Stimulated activated CD8-positive, alpha-beta memory T cell treated with anti-CD3 and anti-CD28 coated beads, Interleukin-15, amount 100 ng/mL, for 48 hours (primary cell): ENCODE measurements at regions not wholly inside any gene's neighbourhood (a gene's known extent, or its start where the extent isn't known, plus 50 kb on each side); places are given as distances from the start of the nearest gene placed in this dataset.

Experiments used
- DNase-seq, 2 donors: peaks; one replicate each; pipeline ENCODE4 v3.0.0-alpha.2; 2020; ENCODE audit warnings: low read depth in 2 of 2

GRCh38 chr14:98445718-98446117, 826.3 kb downstream of the BCL11B start:
- DNase-seq = no peak

- no peak for DNase-seq
These were observed 825.5 kb downstream of the BCL11B start for GRCh38 chr14:98446508-98446907.

GRCh38 chr14:98456231-98456630, 815.8 kb downstream of the BCL11B start:
- DNase-seq = no peak

- DNase-seq = no peak
These were observed 813.3 kb downstream of the BCL11B start for GRCh38 chr14:98458702-98459101.

GRCh38 chr14:98462908-98463307, 809.1 kb downstream of the BCL11B start:
- no peak for DNase-seq

- no peak for DNase-seq
These were observed 805.2 kb downstream of the BCL11B start for GRCh38 chr14:98466807-98467206.

- no peak for DNase-seq
These were observed 801.3 kb downstream of the BCL11B start for GRCh38 chr14:98470663-98471062.

GRCh38 chr14:98474900-98475299, 797.1 kb downstream of the BCL11B start:
- DNase-seq = no peak

GRCh38 chr14:98477935-98478334, 794.1 kb downstream of the BCL11B start:
- DNase-seq = no peak

GRCh38 chr14:98489115-98489514, 782.9 kb downstream of the BCL11B start:
- no peak for DNase-seq

- DNase-seq = no peak
These were observed 777.4 kb downstream of the BCL11B start for GRCh38 chr14:98494582-98494981.

- no peak for DNase-seq
These were observed 773.7 kb downstream of the BCL11B start for GRCh38 chr14:98498019-98498885.

- no peak for DNase-seq
These were observed 770.7 kb downstream of the BCL11B start for GRCh38 chr14:98501335-98501734.

GRCh38 chr14:98501836-98502235, 770.2 kb downstream of the BCL11B start:
- DNase-seq = no peak

- DNase-seq = no peak
These were observed 768.7 kb downstream of the BCL11B start for GRCh38 chr14:98503086-98503815.

- no peak for DNase-seq
These were observed 764.7 kb downstream of the BCL11B start for GRCh38 chr14:98507264-98507663.

- DNase-seq = no peak
These were observed 761.6 kb downstream of the BCL11B start for GRCh38 chr14:98510392-98510791.

- no peak for DNase-seq
These were observed 759.3 kb downstream of the BCL11B start for GRCh38 chr14:98512501-98513251.

GRCh38 chr14:98513558-98513957, 758.4 kb downstream of the BCL11B start:
- DNase-seq = no peak

GRCh38 chr14:98514016-98514415, 758.0 kb downstream of the BCL11B start:
- DNase-seq = no peak

- no peak for DNase-seq
These were observed 735.7 kb downstream of the BCL11B start for GRCh38 chr14:98536256-98536655.

GRCh38 chr14:98542316-98542715, 729.7 kb downstream of the BCL11B start:
- DNase-seq = no peak
